HEK293 (cell line): ENCODE measurements at regions not wholly inside any gene's neighbourhood (a gene's known extent, or its start where the extent isn't known, plus 50 kb on each side); places are given as distances from the start of the nearest gene placed in this dataset.

Experiments
- CTCF ChIA-PET: fragments of 350-600 bp; formaldehyde crosslinking; extraction: SDS; loops from one replicate; lab custom pipeline; 2021; ENCODE audit warnings: antibody characterized with exemption; lab: Yijun Ruan, JAX
- POLR2A ChIA-PET: fragments of 300-600 bp; formaldehyde crosslinking; extraction: SDS; loops from one replicate; lab custom pipeline; 2020; ENCODE audit warnings: antibody characterized with exemption, inconsistent platforms; lab: Yijun Ruan, JAX
- H3K27ac ChIP-seq: fragments of 200-500 bp; sonication (Bioruptor generic); 2 replicates; pipeline ENCODE4 v1.5.1; 2014; ENCODE audit warnings: low read depth, low read length, control low read depth, inconsistent platforms; ENCODE audit errors: extremely low read depth
- H3K36me3 ChIP-seq, 2 experiments: fragments of 200-500 bp in 1 of 2; sonication (Bioruptor generic) in 1 of 2; 1 replicate in 1 of 2; 2 replicates in 1 of 2; pipeline ENCODE4 v1.5.1; 2014 to 2017; ENCODE audit warnings: inconsistent platforms in 2 of 2, low read length in 2 of 2; ENCODE audit not compliant: control insufficient read depth in 2 of 2, insufficient read depth in 1 of 2
- H3K4me1 ChIP-seq: fragments of 200-500 bp; sonication (Bioruptor generic); 2 replicates; pipeline ENCODE4 v1.5.1; 2014; ENCODE audit warnings: mild to moderate bottlenecking, low read length, inconsistent platforms; ENCODE audit not compliant: control insufficient read depth, insufficient read depth
- H3K4me3 ChIP-seq: 2 replicates; pipeline ENCODE4 v1.5.1; 2011; ENCODE audit warnings: low read depth, mild to moderate bottlenecking, control low read depth, low read length, moderate library complexity
- H3K9me3 ChIP-seq: fragments of 200-500 bp; sonication (Bioruptor generic); 2 replicates; pipeline ENCODE4 v1.5.1; 2014; ENCODE audit warnings: low read depth, low read length, inconsistent platforms; ENCODE audit not compliant: control insufficient read depth, insufficient read depth
- FEZF1 ChIP-seq: fragments of 450-650 bp; formaldehyde crosslinking; IDR thresholded peaks from 2 replicates; pipeline ENCODE4 v1.5.1; 2016; ENCODE audit warnings: missing biosample characterization, missing genetic modification characterization
- HOXA7 ChIP-seq: sonication (generic); formaldehyde crosslinking; IDR thresholded peaks from 2 replicates; pipeline ENCODE4 v1.8.1; 2022; ENCODE audit warnings: missing genetic modification reagents, borderline replicate concordance
- KLF16 ChIP-seq: fragments of 450-650 bp; formaldehyde crosslinking; IDR thresholded peaks from 2 replicates; pipeline ENCODE4 v1.5.1; 2017; ENCODE audit warnings: missing biosample characterization, missing genetic modification characterization
- OVOL3 ChIP-seq: fragments of 450-650 bp; formaldehyde crosslinking; IDR thresholded peaks from 2 replicates; pipeline ENCODE4 v1.5.1; 2016; ENCODE audit warnings: missing biosample characterization, missing genetic modification characterization
- SCRT2 ChIP-seq: fragments of 450-650 bp; formaldehyde crosslinking; IDR thresholded peaks from 2 replicates; pipeline ENCODE4 v1.5.1; 2016; ENCODE audit warnings: missing biosample characterization, missing genetic modification characterization
- YY1 ChIP-seq: fragments of 450-650 bp; formaldehyde crosslinking; IDR thresholded peaks from 2 replicates; pipeline ENCODE4 v1.5.1; 2018; ENCODE audit warnings: missing biosample characterization, missing genetic modification characterization
- ZNF155 ChIP-seq: fragments of 450-650 bp; formaldehyde crosslinking; IDR thresholded peaks from 2 replicates; pipeline ENCODE4 v1.5.1; 2016; ENCODE audit warnings: missing biosample characterization, missing genetic modification characterization
- ZNF175 ChIP-seq: fragments of 450-650 bp; formaldehyde crosslinking; IDR thresholded peaks from 2 replicates; pipeline ENCODE4 v1.5.1; 2016; ENCODE audit warnings: missing biosample characterization, missing genetic modification characterization
- ZNF184 ChIP-seq: fragments of 450-650 bp; IDR thresholded peaks from 2 replicates; pipeline ENCODE4 v1.5.1; 2018; ENCODE audit warnings: missing biosample characterization, mild to moderate bottlenecking, missing genetic modification characterization
- ZNF19 ChIP-seq: fragments of 450-650 bp; formaldehyde crosslinking; IDR thresholded peaks from 2 replicates; pipeline ENCODE4; 2016; ENCODE audit warnings: missing biosample characterization, missing genetic modification characterization, low read depth
- ZNF404 ChIP-seq: fragments of 450-650 bp; formaldehyde crosslinking; IDR thresholded peaks from 2 replicates; pipeline ENCODE4 v1.5.1; 2017; ENCODE audit warnings: missing biosample characterization, missing genetic modification characterization
- ZNF473 ChIP-seq: fragments of 450-650 bp; formaldehyde crosslinking; IDR thresholded peaks from 2 replicates; pipeline ENCODE4 v1.5.1; 2017; ENCODE audit warnings: missing biosample characterization, missing genetic modification characterization
- ZNF529 ChIP-seq: fragments of 450-650 bp; formaldehyde crosslinking; IDR thresholded peaks from 2 replicates; pipeline ENCODE4 v1.5.1; 2017; ENCODE audit warnings: missing genetic modification characterization, missing biosample characterization; ENCODE audit not compliant: insufficient replicate concordance
- ZNF645 ChIP-seq: fragments of 450-650 bp; formaldehyde crosslinking; IDR thresholded peaks from 2 replicates; pipeline ENCODE4; 2016; ENCODE audit warnings: missing biosample characterization, missing genetic modification characterization
- ZNF677 ChIP-seq: fragments of 450-650 bp; IDR thresholded peaks from 2 replicates; pipeline ENCODE4 v1.5.0; 2018; ENCODE audit warnings: missing biosample characterization, mild to moderate bottlenecking, missing genetic modification characterization, moderate library complexity
- ZNF707 ChIP-seq: fragments of 450-650 bp; formaldehyde crosslinking; IDR thresholded peaks from 2 replicates; pipeline ENCODE4 v1.5.1; 2016; ENCODE audit warnings: missing biosample characterization, missing genetic modification characterization
- ZNF830 ChIP-seq: fragments of 450-650 bp; IDR thresholded peaks from 2 replicates; pipeline ENCODE4 v1.5.0; 2018; ENCODE audit warnings: missing biosample characterization, missing genetic modification characterization, low read depth, mild to moderate bottlenecking, moderate library complexity
- TF ChIP-seq, protein P1 (sequence below): fragments of 450-650 bp; formaldehyde crosslinking; IDR thresholded peaks from 2 replicates; pipeline ENCODE4 v1.5.1; 2016; ENCODE audit warnings: missing biosample characterization, missing genetic modification characterization, borderline replicate concordance
- TF ChIP-seq, protein P2 (sequence below): fragments of 450-650 bp; formaldehyde crosslinking; conservative IDR thresholded peaks from 2 replicates; pipeline ENCODE4 v1.5.1; 2016; ENCODE audit warnings: low read depth, missing biosample characterization, missing genetic modification characterization

GRCh38 chr9:87433853-87434252 is 63.8 kb upstream of the DAPK1 start (continued):
- TF ChIP-seq, protein P1, sequence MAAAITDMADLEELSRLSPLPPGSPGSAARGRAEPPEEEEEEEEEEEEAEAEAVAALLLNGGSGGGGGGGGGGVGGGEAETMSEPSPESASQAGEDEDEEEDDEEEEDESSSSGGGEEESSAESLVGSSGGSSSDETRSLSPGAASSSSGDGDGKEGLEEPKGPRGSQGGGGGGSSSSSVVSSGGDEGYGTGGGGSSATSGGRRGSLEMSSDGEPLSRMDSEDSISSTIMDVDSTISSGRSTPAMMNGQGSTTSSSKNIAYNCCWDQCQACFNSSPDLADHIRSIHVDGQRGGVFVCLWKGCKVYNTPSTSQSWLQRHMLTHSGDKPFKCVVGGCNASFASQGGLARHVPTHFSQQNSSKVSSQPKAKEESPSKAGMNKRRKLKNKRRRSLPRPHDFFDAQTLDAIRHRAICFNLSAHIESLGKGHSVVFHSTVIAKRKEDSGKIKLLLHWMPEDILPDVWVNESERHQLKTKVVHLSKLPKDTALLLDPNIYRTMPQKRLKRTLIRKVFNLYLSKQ (tag by site-specific recombination): no peak
- TF ChIP-seq KLF16 (tag by site-specific recombination): no peak

- POLR2A ChIA-PET: interaction anchor here (0.7 kb wide), 1 partner anchor 11 kb away, joined by 3 read pairs; no protein-coding TSS in a partner anchor
- TF ChIP-seq ZNF19 (tag by site-specific recombination) (no peak), FEZF1 (tag by site-specific recombination) (no peak), ZNF677 (no peak), ZNF645 (tag by site-specific recombination) (no peak), ZNF184 (tag by site-specific recombination) (no peak), ZNF175 (tag by site-specific recombination) (no peak), ZNF473 (tag by site-specific recombination) (no peak), SCRT2 (tag by site-specific recombination) (no peak), OVOL3 (tag by site-specific recombination) (no peak), YY1 (tag by site-specific recombination) (no peak), ZNF529 (no peak), HOXA7 (no peak), ZNF707 (tag by site-specific recombination) (no peak), ZNF830 (tag by site-specific recombination) (no peak), ZNF404 (tag by site-specific recombination) (no peak), ZNF155 (tag by site-specific recombination) (no peak)
- TF ChIP-seq, protein P2, sequence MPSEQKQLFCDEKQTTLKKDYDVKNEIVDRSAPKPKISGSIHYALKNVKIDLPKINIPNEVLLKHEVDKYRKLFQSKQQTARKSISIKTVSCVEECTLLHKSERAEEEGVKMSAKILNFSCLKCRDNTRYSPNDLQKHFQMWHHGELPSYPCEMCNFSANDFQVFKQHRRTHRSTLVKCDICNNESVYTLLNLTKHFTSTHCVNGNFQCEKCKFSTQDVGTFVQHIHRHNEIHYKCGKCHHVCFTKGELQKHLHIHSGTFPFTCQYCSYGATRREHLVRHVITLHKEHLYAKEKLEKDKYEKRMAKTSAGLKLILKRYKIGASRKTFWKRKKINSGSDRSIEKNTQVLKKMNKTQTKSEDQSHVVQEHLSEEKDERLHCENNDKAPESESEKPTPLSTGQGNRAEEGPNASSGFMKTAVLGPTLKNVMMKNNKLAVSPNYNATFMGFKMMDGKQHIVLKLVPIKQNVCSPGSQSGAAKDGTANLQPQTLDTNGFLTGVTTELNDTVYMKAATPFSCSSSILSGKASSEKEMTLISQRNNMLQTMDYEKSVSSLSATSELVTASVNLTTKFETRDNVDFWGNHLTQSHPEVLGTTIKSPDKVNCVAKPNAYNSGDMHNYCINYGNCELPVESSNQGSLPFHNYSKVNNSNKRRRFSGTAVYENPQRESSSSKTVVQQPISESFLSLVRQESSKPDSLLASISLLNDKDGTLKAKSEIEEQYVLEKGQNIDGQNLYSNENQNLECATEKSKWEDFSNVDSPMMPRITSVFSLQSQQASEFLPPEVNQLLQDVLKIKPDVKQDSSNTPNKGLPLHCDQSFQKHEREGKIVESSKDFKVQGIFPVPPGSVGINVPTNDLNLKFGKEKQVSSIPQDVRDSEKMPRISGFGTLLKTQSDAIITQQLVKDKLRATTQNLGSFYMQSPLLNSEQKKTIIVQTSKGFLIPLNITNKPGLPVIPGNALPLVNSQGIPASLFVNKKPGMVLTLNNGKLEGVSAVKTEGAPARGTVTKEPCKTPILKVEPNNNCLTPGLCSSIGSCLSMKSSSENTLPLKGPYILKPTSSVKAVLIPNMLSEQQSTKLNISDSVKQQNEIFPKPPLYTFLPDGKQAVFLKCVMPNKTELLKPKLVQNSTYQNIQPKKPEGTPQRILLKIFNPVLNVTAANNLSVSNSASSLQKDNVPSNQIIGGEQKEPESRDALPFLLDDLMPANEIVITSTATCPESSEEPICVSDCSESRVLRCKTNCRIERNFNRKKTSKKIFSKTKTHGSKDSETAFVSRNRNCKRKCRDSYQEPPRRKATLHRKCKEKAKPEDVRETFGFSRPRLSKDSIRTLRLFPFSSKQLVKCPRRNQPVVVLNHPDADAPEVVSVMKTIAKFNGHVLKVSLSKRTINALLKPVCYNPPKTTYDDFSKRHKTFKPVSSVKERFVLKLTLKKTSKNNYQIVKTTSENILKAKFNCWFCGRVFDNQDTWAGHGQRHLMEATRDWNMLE (tag by site-specific recombination): no peak
- TF ChIP-seq, all 188 proteins: peak for 0
- no peak overlapping the region for H3K27ac ChIP-seq
- no peaks in the 10 kb centered on the region for H3K36me3 ChIP-seq
- H3K4me1 ChIP-seq: no peaks in the 10 kb centered on the region
- H3K4me3 ChIP-seq: no peak overlapping the region
- H3K9me3 ChIP-seq: no peaks in the 10 kb centered on the region
- CTCF ChIA-PET: interaction anchor here (1.1 kb wide), 1 partner anchor 228 kb away, joined by 3 read pairs; no protein-coding TSS in a partner anchor
Measured at GRCh38 chr9:87434366-87434765, 63.3 kb upstream of the DAPK1 start.
